NCI-H1694 treated with DMSO at 0.1 percent for 48 hours (cell line): ENCODE measurements at regions not wholly inside any gene's neighbourhood (a gene's known extent, or its start where the extent isn't known, plus 50 kb on each side); places are given as distances from the start of the nearest gene placed in this dataset.
"Not testable (repeated sequence)": the region's sequence is repeated elsewhere in the genome, so short reads cannot be mapped to it uniquely, and the experiment has no call there.

Source experiments
- DNase-seq: peaks from one replicate; lab custom pipeline; 2025; lab: John Stamatoyannopoulos, UW

- DNase-seq = no peak
These were observed 73.2 kb downstream of the MTNR1A start for GRCh38 chr4:186481998-186482790.

DNA sequence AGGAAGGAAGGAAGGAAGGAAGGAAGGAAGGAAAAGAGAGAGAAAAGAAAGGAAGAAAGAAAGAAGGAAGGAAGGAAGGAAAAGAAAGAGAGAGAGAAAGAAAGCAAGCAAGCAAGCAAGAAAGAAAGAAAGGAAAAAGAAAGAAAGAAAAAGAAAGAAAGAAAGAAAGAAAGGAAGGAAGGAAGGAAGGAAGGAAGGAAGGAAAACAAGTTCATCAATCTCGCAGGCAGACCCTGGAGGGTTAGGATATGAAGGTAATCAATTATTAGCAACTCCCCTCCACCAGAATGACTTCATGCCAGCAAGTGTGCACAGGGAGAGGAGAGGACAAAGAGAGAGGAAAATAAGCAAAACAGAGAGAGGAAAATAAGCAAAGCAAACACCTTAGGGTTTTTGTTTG is 80.2 kb downstream of the MTNR1A start:
- DNase-seq = no peak

DNA sequence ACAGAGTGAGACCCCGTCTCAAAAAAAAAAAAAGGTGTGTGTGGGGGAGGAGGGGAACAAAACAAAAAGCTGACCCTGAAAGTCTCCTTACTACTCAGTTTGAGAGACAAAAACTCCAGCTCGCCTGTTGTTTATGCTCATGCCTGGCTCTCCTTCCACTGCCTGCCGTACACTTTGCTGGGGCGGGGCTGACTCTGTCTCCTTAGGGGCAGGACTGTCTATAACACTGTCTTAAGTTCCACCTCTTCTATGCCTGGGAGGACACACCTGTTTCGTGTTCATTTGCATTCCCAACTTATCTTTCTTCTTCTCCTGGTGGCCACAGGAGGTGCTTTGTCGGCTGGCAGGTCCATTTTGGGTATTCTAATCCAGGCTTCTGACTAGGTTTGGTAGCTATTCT is 81.4 kb downstream of the MTNR1A start:
- no peak for DNase-seq

DNA sequence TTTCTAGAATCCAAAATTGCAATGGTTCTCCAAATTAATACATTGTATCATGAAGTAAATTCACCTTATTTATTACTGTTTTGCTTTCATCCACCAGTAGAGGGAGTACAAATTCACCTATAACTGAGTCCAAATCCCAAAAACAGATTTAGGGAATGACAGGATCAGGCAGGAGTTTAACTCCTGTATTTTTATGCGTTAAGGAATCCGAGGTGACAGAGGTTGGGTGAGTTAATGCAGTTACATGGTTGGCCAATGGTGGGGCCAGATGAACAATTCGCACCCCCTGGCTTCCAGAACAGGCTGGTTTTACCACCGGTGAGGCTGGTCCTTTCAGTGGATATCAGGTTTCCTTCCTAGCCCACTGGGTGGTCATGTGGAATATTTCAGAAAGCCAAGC is 82.4 kb downstream of the MTNR1A start:
- peak; percentile 14 for DNase-seq

GRCh38 chr4:186471441-186471840 is 83.9 kb downstream of the MTNR1A start:
- DNase-seq = no peak

- DNase-seq = no peak
These were observed 97.3 kb downstream of the MTNR1A start for GRCh38 chr4:186458050-186458449.

- DNase-seq = no peak
These were observed 103.4 kb downstream of the MTNR1A start for GRCh38 chr4:186451982-186452381.

GRCh38 chr4:186449954-186450353 is 105.4 kb downstream of the MTNR1A start:
- no peak for DNase-seq

- DNase-seq = no peak
These were observed 110.3 kb downstream of the MTNR1A start for GRCh38 chr4:186445040-186445439.

GRCh38 chr4:186441502-186441901 is 113.9 kb downstream of the MTNR1A start:
- DNase-seq = no peak

DNA sequence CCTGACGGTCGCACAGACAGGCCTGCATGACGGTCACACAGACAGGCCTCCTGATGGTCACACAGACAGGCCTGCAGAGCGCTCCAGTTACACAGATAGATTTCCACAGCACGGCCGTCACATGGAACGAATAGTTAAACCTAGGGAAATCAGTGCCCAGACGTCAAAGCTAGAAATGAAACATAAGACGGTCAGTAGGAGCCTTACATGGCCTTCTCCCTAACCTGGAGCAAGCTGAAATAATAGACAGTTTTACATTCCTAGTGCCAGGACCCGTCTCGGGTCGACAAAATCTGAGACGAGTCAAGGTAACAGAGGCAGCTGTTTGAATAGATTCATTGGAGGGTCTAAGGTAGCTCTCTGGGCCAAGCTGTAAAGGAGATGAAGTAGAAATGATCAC is 126.9 kb downstream of the MTNR1A start:
- DNase-seq = no peak

DNA sequence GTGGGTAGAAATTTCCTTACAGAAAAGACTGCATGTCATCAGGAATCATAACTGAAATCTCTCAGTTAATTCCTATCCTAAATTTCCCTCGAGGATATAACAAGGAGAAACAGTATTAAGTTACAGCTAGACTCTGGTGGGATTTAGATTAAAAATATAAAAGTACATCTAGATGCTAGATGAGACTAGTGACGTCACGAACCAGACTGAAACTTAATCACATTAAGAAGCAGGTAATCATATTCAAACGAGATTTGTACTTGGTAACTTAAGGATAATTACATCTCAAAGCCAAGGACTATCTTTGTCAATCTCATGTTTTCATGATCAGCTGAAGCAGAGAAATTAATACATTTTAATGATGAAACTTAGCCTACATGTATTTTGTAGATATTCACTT is 130.6 kb downstream of the MTNR1A start:
- no peak for DNase-seq

DNA sequence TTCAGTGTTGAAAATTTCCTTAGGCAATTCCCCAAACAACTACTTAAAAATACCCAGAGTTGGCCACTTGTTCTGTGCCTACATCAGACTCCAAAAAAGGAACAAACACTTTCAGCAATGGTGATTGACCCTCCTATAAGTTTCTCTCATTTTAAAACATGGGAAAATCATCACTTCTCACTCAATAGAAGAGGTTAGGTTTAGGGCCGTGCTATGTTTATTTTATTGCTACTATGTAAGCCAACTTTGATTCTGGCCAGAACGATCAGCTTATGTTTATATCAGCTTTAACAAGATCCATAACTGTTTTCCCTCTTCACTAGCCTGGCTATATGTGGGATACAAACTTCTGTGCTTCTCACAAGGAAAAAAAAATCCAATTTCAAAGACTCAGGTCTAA is 133.1 kb downstream of the MTNR1A start:
- DNase-seq = no peak

- DNase-seq = no peak
These were observed 138.8 kb downstream of the MTNR1A start for GRCh38 chr4:186416451-186417060.

- no peak for DNase-seq
These were observed 141.0 kb downstream of the MTNR1A start for GRCh38 chr4:186414390-186414789.

GRCh38 chr4:186405957-186406356 is 140.0 kb downstream of the F11 start:
- DNase-seq = no peak

- no peak for DNase-seq
These were observed 138.7 kb downstream of the F11 start for GRCh38 chr4:186404562-186405134.

DNA sequence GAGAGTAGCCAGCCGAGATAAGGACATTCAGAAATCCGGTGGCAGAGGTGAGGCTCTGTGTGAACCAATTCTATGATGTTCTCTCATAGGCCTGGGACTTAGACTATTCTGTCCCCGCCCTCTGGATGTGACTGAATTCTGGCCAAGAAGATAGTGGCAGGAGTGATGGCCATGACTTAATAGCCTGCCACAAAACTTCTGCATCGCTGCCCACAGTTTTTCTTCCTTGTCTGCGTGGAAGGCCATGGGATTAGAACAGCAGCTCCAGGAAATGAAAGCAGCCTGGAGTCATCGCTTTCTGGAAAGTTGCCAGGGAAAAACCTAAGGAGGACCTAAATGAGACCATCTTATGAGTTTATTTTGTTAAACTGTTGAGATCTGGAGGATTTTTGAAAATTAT is 134.7 kb downstream of the F11 start:
- DNase-seq = no peak

- no peak for DNase-seq
These were observed 126.0 kb downstream of the F11 start for GRCh38 chr4:186392017-186392416.

DNA sequence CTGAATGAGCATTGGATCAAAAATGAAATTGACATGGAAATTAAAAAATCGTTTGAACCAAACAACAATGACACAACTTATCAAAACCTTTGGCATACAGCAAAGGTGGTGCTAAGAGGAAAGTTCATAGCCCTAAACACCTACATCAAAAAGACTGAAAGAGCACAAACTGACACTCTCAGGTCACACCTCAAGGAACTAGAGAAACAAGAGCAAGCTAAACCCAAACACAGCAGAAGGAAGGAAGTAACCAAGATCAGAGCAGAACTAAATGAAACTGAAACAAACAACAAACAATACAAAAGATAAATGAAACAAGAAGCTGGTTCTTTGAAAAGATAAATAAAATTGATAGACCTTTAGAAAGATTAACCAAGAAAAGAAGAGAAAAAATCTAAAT is 118.3 kb downstream of the F11 start:
- not testable (repeated sequence) for DNase-seq

- no peak for DNase-seq
These were observed 102.3 kb downstream of the F11 start for GRCh38 chr4:186368281-186368680.

DNA sequence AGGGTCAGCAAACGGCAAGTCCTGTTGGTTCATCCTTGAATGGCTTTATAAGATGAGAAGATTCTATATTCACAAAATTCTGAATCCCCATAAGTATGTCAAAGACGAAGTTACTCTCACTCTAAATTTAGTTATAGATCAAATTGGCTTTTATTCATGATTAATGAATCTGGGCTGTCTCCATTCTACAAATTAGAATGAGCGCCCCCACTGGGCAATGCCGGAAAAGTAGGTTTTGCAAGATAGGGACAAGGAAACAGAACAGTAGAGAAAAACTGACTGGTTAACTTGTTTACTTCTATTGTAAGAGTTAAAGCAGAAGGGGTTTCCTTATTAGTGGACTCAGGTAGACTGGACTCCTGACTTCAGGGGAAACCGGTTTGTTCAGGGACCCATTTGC is 100.3 kb downstream of the F11 start:
- DNase-seq = no peak

DNA sequence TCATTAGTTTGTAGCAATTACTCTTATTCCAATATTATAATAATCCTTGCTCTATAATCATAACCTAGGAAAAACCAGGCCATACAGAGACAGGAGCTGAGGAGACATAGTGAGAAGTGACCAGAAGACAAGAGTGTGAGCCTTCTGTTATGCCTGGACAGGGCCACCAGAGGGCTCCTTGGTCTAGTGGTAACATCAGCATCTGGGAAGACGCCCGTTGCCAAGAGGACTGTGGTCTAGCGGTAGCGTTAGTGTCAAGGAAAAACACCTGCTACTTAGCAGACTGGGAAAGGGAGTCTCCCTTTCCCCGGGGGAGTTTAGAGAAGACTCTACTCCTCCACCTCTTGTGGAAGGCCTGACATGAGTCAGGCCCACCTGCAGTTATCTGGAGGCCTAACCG is 97.0 kb downstream of the F11 start:
- DNase-seq = not testable (repeated sequence)

DNA sequence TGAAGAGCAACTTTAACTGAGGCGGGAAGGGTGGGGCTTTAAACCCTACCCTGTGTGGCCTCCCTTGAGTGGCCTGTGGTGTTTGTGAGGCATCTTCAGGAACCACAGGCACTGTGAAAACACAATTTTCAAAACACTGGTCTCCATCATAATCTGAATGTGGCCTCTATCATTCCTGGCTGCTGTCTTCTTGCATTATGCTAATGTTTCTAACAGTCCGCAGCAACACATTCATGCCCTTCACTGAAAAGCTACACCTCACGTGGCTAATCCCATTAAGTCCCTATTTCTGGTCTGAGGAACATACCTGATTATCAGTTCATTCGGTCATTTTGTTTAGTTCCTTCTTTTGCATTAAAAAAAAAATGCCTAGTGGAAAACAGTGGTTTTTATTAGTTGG is 94.6 kb downstream of the F11 start:
- DNase-seq = no peak
